A204.1 (cell line): ENCODE measurements at regions not wholly inside any gene's neighbourhood (a gene's known extent, or its start where the extent isn't known, plus 50 kb on each side); places are given as distances from the start of the nearest gene placed in this dataset.

Experiments
- FAIRE-seq: peaks from 2 replicates; lab custom pipeline; 2012; peaks lifted over from hg19 to GRCh38; lab: Jason Lieb, UNC

DNA sequence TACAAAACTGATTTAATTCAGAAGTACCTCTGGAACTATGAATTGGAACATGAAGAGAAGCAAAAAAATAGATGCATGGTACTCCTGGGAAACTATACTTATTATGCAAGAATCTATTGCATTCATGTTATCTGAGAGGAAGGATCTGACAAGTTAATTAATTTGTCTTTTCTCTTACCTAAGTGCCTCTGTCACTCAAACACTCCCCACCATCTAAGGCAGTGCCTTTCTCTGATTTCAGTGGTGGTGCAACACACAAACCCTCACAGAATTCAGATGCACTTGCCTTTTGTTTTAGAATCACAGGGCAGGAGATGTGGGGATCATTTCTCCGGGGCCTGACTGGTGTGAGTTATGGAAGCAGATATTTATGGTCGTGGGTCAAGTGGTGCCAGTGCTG is 52.5 kb upstream of the C9orf72 start:
- FAIRE-seq: no peak

GRCh38 chr9:27626244-27627187 is 53.2 kb upstream of the C9orf72 start:
- no peak for FAIRE-seq

DNA sequence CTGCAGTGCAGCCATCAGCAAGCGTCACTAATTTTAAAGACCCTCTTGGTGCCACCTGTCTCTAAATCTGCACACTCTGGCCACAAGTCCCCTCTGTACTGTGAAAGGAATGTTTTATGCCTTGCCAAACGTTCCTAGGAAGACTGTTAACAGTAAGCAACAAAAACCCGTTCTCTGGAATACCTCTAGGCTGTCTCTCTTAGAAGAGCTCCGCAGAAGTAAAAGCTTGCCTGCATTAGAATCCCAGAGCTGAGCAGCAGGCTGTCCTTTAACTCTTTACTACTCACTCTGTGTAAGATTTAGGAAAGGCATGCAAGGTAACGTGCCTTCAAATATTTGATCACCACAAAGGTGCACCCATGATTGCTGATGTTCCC is 53.9 kb upstream of the C9orf72 start:
- no peak for FAIRE-seq

DNA sequence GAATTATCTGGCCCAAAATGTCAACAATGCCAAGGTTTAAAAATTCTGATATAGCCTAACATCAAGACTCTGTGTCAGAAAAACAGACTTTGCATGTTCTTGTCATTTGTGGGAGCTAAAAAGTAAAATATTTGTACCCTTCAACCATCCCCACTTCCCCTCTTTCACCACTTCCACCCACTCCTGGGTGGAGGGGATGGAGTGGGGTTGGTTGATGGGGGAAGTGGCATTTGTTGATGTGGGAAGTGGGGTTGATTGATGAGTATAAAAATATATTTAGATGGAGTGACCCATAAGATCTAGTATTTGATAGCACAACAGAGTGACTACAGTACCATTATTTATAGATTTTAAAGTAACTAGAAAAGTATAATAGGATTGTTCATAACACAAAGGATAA is 55.0 kb upstream of the C9orf72 start:
- FAIRE-seq: no peak

- FAIRE-seq: no peak
Measured at GRCh38 chr9:27629425-27629824, 56.1 kb upstream of the C9orf72 start.

DNA sequence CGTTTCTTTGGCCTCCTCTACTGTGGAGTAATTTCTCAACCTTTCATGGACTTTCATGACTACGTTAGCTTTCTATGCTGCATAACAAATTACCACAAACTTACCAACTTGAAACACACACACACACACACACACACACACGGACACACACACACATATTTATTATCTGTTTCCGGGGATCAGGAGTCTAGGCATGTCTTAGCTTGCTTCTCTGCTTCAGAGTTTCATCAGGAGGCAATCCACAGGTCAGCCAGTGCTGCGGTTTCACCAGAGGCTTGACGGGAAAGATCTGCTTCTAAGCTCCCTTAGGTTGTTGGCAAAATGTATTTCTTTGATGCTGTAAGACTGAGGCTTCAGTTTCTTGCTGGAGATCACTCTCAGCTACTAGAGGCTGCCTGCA is 59.0 kb upstream of the C9orf72 start:
- FAIRE-seq: no peak

DNA sequence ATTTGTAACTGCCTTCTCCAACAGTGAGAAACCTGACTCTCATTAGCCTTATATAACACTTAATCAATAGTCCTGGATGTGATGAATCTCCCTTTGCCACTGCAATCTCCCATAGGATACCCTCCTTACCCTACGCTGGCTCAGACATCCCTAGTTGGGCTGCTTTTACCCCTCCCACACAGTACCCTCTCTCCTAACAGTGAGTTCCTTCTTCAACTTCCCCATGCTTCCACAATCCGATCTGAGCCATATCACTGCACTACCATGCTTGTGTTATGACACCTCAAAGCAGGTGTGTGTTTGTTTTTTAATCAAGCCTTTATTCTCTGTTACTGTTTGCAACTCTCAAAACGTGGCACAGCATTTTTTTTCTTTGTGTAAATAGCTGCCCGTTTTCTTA is 60.5 kb upstream of the C9orf72 start:
- FAIRE-seq: no peak

- no peak for FAIRE-seq
Measured at GRCh38 chr9:27634879-27635278, 61.6 kb upstream of the C9orf72 start.

GRCh38 chr9:27638716-27639115 is 65.4 kb upstream of the C9orf72 start:
- no peak for FAIRE-seq

- no peak for FAIRE-seq
Measured at GRCh38 chr9:27645161-27645840, 72.0 kb upstream of the C9orf72 start.

GRCh38 chr9:27653246-27653645 is 80.0 kb upstream of the C9orf72 start:
- FAIRE-seq: no peak

- FAIRE-seq: no peak
Measured at GRCh38 chr9:27653957-27654356, 80.7 kb upstream of the C9orf72 start.

GRCh38 chr9:27654629-27655285 is 81.5 kb upstream of the C9orf72 start:
- no peak for FAIRE-seq

DNA sequence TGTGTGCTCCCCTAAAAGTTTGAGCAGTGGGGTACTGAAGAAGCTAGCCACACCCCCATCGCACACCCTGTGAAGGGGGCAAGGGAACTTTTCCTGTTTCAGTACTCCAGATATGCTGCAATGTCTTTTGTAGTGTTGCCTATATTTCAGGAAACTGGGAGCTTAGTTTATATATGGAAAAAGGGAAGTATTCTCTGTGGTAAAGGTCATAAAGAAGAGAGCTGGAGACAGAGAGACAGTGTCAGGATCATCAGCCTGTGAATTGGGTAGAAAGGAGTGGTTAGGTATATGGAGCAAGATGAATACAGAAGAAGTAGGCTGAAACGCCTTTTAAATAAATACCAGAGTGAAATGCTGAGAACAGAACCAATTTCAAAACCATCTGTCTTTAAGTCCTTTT is 82.2 kb upstream of the C9orf72 start:
- FAIRE-seq: no peak

DNA sequence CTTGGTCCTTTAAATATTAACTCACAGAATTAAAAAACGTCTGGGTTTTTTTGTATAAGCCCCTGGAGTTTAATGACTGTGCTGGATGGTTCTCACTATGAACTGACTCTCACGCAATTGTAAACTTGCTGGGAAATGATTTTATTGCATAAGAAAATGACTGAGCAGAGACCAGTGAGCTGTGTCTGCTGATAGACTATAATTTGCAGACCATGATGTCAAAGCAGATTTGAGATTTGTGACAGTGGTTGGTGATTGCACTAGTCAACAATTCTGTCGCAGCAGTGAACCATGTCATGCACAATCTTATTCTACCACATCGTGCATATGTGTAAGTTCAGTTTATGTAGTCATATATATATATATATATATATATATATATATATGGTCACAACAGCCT is 85.7 kb upstream of the C9orf72 start:
- FAIRE-seq: no peak

DNA sequence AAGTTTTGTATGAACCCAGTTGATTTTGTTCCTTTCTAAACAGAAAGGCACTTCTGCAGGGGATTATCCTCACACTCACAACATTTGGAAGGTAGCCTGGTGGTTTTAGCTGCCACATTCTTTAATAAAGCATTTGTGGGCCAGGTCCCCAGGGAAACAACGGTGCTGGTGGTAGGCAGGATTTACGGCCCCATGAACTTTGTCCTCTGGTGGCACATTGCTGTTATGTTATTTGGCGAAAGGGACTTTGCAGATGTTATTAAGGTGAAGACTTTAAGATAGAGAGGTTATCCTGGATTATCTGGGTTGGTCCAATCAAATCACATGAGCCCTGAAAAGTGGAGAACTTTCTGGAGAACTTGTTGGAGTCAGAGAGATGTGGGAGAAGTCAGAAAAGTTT is 86.3 kb upstream of the C9orf72 start:
- no peak for FAIRE-seq

DNA sequence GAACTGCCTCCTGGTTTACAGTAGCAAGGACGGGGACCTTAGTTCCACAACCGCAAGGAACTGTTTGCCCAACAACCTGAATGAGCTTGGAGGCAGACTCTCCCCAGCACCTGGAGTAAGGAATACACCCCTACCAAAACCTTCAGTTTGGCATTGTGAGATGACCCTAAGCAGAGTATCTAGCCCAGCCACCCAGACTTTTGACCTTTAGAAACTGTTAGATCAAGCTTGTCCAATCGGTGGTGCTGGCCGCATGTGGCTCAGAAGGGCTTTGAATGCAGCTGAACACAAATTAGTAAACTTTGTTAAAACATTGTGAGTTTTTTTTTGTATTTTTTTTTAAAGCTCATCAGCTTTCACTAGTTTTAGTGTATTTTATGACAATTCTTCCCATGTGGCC is 86.9 kb upstream of the C9orf72 start:
- FAIRE-seq: no peak

- no peak for FAIRE-seq
Measured at GRCh38 chr9:27663526-27663925, 90.2 kb upstream of the C9orf72 start.

DNA sequence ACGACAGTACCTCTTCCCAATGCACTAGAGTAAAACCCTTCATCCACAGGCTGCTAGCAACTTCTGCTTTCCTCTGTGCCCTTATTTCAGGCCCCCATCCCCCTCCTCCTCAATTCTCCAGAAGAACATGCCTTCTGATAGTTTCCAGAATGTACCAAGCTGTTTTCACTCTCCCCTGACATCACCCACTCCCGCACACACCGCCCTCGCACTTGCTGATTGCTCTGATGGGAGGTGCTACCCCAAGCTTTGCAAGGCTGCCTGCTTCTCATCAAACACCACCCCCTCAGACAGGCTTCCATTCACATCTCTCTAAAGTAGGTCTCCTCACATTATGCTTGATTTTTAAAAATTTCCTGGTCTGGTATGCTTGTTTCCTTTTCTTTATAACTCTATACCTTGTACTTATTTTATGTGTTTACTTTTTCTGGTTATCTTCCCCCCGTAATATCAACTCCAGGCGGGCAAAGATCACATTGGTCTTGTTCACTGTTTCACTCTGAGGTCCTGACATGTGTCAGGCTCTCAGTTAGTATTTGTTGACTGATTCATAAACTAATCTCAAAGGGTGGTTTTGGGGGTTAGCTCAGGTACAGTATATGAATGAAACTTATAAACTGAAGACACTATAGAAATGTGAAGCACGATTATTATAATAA is 91.0 kb upstream of the C9orf72 start:
- FAIRE-seq: no peak

GRCh38 chr9:27665136-27665535 is 91.9 kb upstream of the C9orf72 start:
- FAIRE-seq: no peak

GRCh38 chr9:27668280-27668679 is 95.0 kb upstream of the C9orf72 start:
- no peak for FAIRE-seq

DNA sequence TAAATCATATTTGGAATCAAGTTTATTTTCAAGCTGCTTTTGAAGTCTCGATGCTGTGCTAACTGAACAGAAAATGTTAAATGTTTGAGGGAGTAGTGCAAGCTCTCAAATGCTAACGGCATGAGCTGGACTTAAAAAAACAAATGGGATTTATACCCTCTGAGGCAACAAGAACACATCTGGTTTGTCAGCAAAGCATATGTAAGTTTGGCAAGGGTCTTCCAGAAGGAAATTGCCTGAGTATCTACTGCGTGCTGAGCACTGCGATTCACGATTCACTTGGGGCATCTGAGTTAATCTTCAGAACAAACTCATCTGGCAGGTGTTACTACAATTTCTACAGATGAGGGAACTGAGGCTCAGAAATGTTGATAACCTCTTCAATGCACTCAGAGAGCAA is 98.4 kb upstream of the C9orf72 start:
- no peak for FAIRE-seq

GRCh38 chr9:27672718-27673117 is 99.4 kb upstream of the C9orf72 start:
- no peak for FAIRE-seq
